H9 (cell line): ENCODE measurements at regions not wholly inside any gene's neighbourhood (a gene's known extent, or its start where the extent isn't known, plus 50 kb on each side); places are given as distances from the start of the nearest gene placed in this dataset.
A peak's percentile ranks its signal among the peaks of the same experiment; 100 is the strongest.

Experiments used
- DNase-seq: peaks from one replicate; pipeline ENCODE4 v3.0.0-alpha.2; 2017
- H2AFZ ChIP-seq: one replicate; pipeline ENCODE4 v1.6.1; 2013; ENCODE audit warnings: mild to moderate bottlenecking, low read length, control low read depth, moderate library complexity
- H2AK5ac ChIP-seq: 2 replicates; pipeline ENCODE4 v1.6.1; 2013; ENCODE audit warnings: low read length, control low read depth, mixed read lengths; ENCODE audit not compliant: insufficient read length
- H2BK120ac ChIP-seq: one replicate; pipeline ENCODE4 v1.6.1; 2013; ENCODE audit warnings: low read depth, mild to moderate bottlenecking, low read length, control low read depth, inconsistent platforms; ENCODE audit not compliant: poor library complexity, severe bottlenecking
- H2BK12ac ChIP-seq: 2 replicates; pipeline ENCODE4 v1.6.1; 2013; ENCODE audit warnings: low read length, control low read depth, mixed read lengths, low read depth; ENCODE audit not compliant: insufficient read length
- H2BK15ac ChIP-seq: 2 replicates; pipeline ENCODE4 v1.6.1; 2013; ENCODE audit warnings: low read depth, low read length, control low read depth
- H2BK20ac ChIP-seq: one replicate; pipeline ENCODE4 v1.6.1; 2013; ENCODE audit warnings: low read depth, mild to moderate bottlenecking, low read length, control low read depth, inconsistent platforms; ENCODE audit not compliant: poor library complexity, severe bottlenecking
- H2BK5ac ChIP-seq: 2 replicates; pipeline ENCODE4 v1.6.1; 2013; ENCODE audit warnings: low read length, control low read depth, mixed read lengths; ENCODE audit not compliant: insufficient read length
- H3K14ac ChIP-seq: 2 replicates; pipeline ENCODE4 v1.6.1; 2013; ENCODE audit warnings: low read length, control low read depth; ENCODE audit not compliant: insufficient read depth
- H3K18ac ChIP-seq: 2 replicates; pipeline ENCODE4 v1.6.1; 2013; ENCODE audit warnings: low read depth, mild to moderate bottlenecking, mixed read lengths, low read length, control low read depth; ENCODE audit not compliant: insufficient read length
- H3K23ac ChIP-seq: 2 replicates; pipeline ENCODE4 v1.6.1; 2013; ENCODE audit warnings: low read length, control low read depth, mixed read lengths, low read depth; ENCODE audit not compliant: insufficient read length
- H3K23me2 ChIP-seq: 2 replicates; pipeline ENCODE4 v1.6.1; 2013; ENCODE audit warnings: low read depth, mild to moderate bottlenecking, mixed read lengths, low read length, control low read depth; ENCODE audit not compliant: insufficient read length, poor library complexity, severe bottlenecking
- H3K27ac ChIP-seq: 2 replicates; pipeline ENCODE4 v1.5.1; 2013; ENCODE audit warnings: low read length, control low read depth, mixed read lengths, low read depth; ENCODE audit not compliant: insufficient read length
- H3K27me3 ChIP-seq: 2 replicates; pipeline ENCODE4 v1.6.1; 2013; ENCODE audit warnings: low read length, control low read depth, inconsistent platforms; ENCODE audit not compliant: insufficient read depth
- H3K4ac ChIP-seq: 2 replicates; pipeline ENCODE4 v1.6.1; 2013; ENCODE audit warnings: low read depth, mild to moderate bottlenecking, control low read depth, inconsistent platforms, low read length, moderate library complexity
- H3K4me1 ChIP-seq: 2 replicates; pipeline ENCODE4 v1.6.1; 2013; ENCODE audit warnings: low read length, control low read depth, inconsistent platforms; ENCODE audit not compliant: insufficient read depth
- H3K4me2 ChIP-seq: 2 replicates; pipeline ENCODE4 v1.6.1; 2013; ENCODE audit warnings: low read length, control low read depth, mixed read lengths; ENCODE audit not compliant: insufficient read length, insufficient read depth
- H3K56ac ChIP-seq: 2 replicates; pipeline ENCODE4 v1.6.1; 2013; ENCODE audit warnings: low read depth, mild to moderate bottlenecking, mixed read lengths, low read length, control low read depth; ENCODE audit not compliant: insufficient read length
- H3K79me1 ChIP-seq: 2 replicates; pipeline ENCODE4 v1.6.1; 2013; ENCODE audit warnings: low read depth, mild to moderate bottlenecking, moderate library complexity, low read length, control low read depth, inconsistent platforms; ENCODE audit not compliant: insufficient read depth, poor library complexity, severe bottlenecking
- H3K79me2 ChIP-seq: 2 replicates; pipeline ENCODE4 v1.6.1; 2013; ENCODE audit warnings: low read length, control low read depth, inconsistent platforms; ENCODE audit not compliant: insufficient read depth
- H3K9ac ChIP-seq: 2 replicates; pipeline ENCODE4 v1.6.1; 2013; ENCODE audit warnings: low read length, control low read depth, mixed read lengths; ENCODE audit not compliant: insufficient read length; ENCODE audit errors: extremely low read depth
- H3K9me3 ChIP-seq: one replicate; pipeline ENCODE4 v1.6.1; 2013; ENCODE audit warnings: low read depth, low read length, inconsistent platforms; ENCODE audit not compliant: control insufficient read depth
- H3T11ph ChIP-seq: one replicate; pipeline ENCODE4 v1.6.1; 2013; ENCODE audit warnings: mild to moderate bottlenecking, low read length, control low read depth, inconsistent platforms
- H4K20me1 ChIP-seq: one replicate; pipeline ENCODE4 v1.6.1; 2013; ENCODE audit not compliant: control insufficient read depth, insufficient read length, insufficient read depth
- H4K5ac ChIP-seq: 2 replicates; pipeline ENCODE4 v1.6.1; 2013; ENCODE audit warnings: low read depth, mild to moderate bottlenecking, mixed read lengths, low read length, control low read depth; ENCODE audit not compliant: insufficient read length
- H4K8ac ChIP-seq: replicated peaks from 2 replicates; pipeline ENCODE4 v1.6.1; 2013; ENCODE audit warnings: low read length, control low read depth, mixed read lengths, low read depth; ENCODE audit not compliant: insufficient read length
- H4K91ac ChIP-seq: 2 replicates; pipeline ENCODE4 v1.6.1; 2013; ENCODE audit warnings: low read depth, mild to moderate bottlenecking, moderate library complexity, mixed read lengths, low read length, control low read depth; ENCODE audit not compliant: insufficient read length
- H3K27ac Mint-ChIP-seq, 3 experiments: 2 replicates in 2 of 3; 3 replicates in 1 of 3; pipeline ENCODE4 v1.8.0; 2020 to 2021; ENCODE audit warnings: mixed read lengths in 3 of 3, mild to moderate bottlenecking in 1 of 3, moderate library complexity in 1 of 3
- H3K27me3 Mint-ChIP-seq: 2 replicates; pipeline ENCODE4 v1.8.0; 2021; ENCODE audit warnings: low read depth, mild to moderate bottlenecking, moderate library complexity, mixed read lengths
- H3K36me3 Mint-ChIP-seq, 3 experiments: 2 replicates in 2 of 3; 3 replicates in 1 of 3; pipeline ENCODE4 v1.8.0; 2020 to 2021; ENCODE audit warnings: low read depth in 3 of 3, mixed read lengths in 3 of 3; ENCODE audit not compliant: insufficient read depth in 1 of 3
- H3K4me1 Mint-ChIP-seq, 2 experiments: 2 replicates each; pipeline ENCODE4 v1.8.0; 2020; ENCODE audit warnings: mixed read lengths in 2 of 2
- H3K4me3 Mint-ChIP-seq, 2 experiments: 2 replicates in 1 of 2; 3 replicates in 1 of 2; pipeline ENCODE4 v1.8.0; 2020 to 2021; ENCODE audit warnings: mild to moderate bottlenecking in 2 of 2, mixed read lengths in 2 of 2, moderate library complexity in 1 of 2
- H3K9me3 Mint-ChIP-seq, 2 experiments: 2 replicates in 1 of 2; 3 replicates in 1 of 2; pipeline ENCODE4 v1.8.0; 2020; ENCODE audit warnings: mild to moderate bottlenecking in 2 of 2, mixed read lengths in 2 of 2, moderate library complexity in 1 of 2
- whole genome bisulfite sequencing: extraction: QIAGEN DNeasy Blood & Tissue Kit; methylation state at CpG from one replicate; pipeline ENCODE4 v1.1.7; 2013; ENCODE audit warnings: missing lambda C conversion rate, low lambda C conversion rate, mixed read lengths; ENCODE audit not compliant: insufficient read length; ENCODE audit errors: extremely low coverage; 5-methylcytosine and 5-hydroxymethylcytosine counted together
- TF ChIP-seq, protein P1 (sequence below): fragments of 200-600 bp; sonication (generic); conservative IDR thresholded peaks from 3 replicates; pipeline ENCODE4 v1.8.0; 2021; ENCODE audit warnings: antibody characterized with exemption, mild to moderate bottlenecking

DNA sequence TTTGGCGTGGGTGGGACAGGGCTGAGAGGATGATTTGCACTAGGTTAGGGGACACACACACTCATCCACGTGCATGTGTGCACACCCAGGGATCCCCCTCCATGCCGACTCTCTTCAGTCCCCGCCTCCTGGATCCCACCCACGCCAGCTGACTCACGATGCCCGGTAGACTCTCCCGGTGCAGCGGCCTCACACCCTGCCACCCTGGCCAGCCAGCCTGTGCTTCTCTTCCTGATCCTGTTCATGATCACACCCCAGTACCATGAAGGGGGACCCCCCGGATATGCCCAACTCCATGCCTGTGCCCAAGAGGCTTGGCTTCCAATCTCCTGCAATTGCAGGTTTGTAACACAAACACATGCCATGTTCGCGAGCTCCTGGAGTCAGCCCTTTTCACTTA lies 157.8 kb upstream of the HDAC4 start:
- no peak overlapping the region for H3K14ac ChIP-seq
- no peak overlapping the region for H3K9ac ChIP-seq
- H3K4me2 ChIP-seq: no peak overlapping the region
- no peaks in the 10 kb centered on the region for H3K23me2 ChIP-seq
- no peak overlapping the region for H2BK5ac ChIP-seq
- Mint-ChIP-seq H3K27ac (peak overlapping the region in 1 of 3 experiments; percentile 39; a peak in 1 of 7 replicates), H3K36me3 (no peaks in the 10 kb centered on the region), H3K27me3 (peaks cover 23% of the 10 kb centered on the region), H3K4me1 (no peaks in the 10 kb centered on the region), H3K4me3 (no peak overlapping the region), H3K9me3 (no peaks in the 10 kb centered on the region; a peak in 1 of 5 replicates)
- no peak overlapping the region for H2BK120ac ChIP-seq
- no peaks in the 10 kb centered on the region for H3K79me1 ChIP-seq
- H3K4ac ChIP-seq: no peak overlapping the region
- no peak overlapping the region for H3T11ph ChIP-seq
- no CpG with 5 or more reads among the region's 12 CpGs for WGBS
- H2AFZ ChIP-seq: no peak overlapping the region
- no peaks in the 10 kb centered on the region for H4K20me1 ChIP-seq
- no peaks in the 10 kb centered on the region; the same call in 1 of the 2 replicates for H3K27me3 ChIP-seq
- H4K5ac ChIP-seq: no peak overlapping the region
- H4K91ac ChIP-seq: no peak overlapping the region
- H2BK15ac ChIP-seq: no peak overlapping the region
- no peaks in the 10 kb centered on the region for H3K9me3 ChIP-seq
- H3K4me1 ChIP-seq: no peaks in the 10 kb centered on the region
- H3K79me2 ChIP-seq: no peaks in the 10 kb centered on the region
- no peak overlapping the region for H2BK12ac ChIP-seq
- H2BK20ac ChIP-seq: no peak overlapping the region
- H3K23ac ChIP-seq: no peak overlapping the region
- H2AK5ac ChIP-seq: no peak overlapping the region
- H3K18ac ChIP-seq: no peak overlapping the region
- no peak overlapping the region for H3K27ac ChIP-seq
- no peak for DNase-seq
- TF ChIP-seq, protein P1, sequence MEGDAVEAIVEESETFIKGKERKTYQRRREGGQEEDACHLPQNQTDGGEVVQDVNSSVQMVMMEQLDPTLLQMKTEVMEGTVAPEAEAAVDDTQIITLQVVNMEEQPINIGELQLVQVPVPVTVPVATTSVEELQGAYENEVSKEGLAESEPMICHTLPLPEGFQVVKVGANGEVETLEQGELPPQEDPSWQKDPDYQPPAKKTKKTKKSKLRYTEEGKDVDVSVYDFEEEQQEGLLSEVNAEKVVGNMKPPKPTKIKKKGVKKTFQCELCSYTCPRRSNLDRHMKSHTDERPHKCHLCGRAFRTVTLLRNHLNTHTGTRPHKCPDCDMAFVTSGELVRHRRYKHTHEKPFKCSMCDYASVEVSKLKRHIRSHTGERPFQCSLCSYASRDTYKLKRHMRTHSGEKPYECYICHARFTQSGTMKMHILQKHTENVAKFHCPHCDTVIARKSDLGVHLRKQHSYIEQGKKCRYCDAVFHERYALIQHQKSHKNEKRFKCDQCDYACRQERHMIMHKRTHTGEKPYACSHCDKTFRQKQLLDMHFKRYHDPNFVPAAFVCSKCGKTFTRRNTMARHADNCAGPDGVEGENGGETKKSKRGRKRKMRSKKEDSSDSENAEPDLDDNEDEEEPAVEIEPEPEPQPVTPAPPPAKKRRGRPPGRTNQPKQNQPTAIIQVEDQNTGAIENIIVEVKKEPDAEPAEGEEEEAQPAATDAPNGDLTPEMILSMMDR: no peak
- no peak overlapping the region for H3K56ac ChIP-seq
- no peak overlapping the region for H4K8ac ChIP-seq
